ENCODE measurements at regions not wholly inside any gene's neighbourhood (a gene's known extent, or its start where the extent isn't known, plus 50 kb on each side); places are given as distances from the start of the nearest gene placed in this dataset.
"Not testable (repeated sequence)": the region's sequence is repeated elsewhere in the genome, so short reads cannot be mapped to it uniquely, and the experiment has no call there.

DNA sequence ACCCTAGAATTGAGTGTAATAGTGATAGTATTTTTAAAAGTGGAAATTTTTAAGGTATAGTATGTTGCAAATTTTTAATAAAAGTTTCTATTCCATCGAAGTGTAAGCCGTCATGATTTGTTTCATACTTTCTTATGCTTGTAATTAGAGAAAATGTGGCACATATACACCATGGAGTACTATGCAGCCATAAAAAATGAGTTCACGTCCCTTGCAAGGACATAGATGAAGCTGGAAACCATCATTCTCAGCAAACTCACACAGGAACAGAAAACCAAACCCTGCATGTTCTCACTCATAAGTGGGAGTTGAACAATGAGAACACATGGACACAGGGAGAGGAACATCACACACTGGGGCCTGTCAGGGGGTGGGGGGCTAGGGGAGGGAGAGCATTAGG is 350.9 kb downstream of the UTRN start:
- TF ChIP-seq, protein P1, sequence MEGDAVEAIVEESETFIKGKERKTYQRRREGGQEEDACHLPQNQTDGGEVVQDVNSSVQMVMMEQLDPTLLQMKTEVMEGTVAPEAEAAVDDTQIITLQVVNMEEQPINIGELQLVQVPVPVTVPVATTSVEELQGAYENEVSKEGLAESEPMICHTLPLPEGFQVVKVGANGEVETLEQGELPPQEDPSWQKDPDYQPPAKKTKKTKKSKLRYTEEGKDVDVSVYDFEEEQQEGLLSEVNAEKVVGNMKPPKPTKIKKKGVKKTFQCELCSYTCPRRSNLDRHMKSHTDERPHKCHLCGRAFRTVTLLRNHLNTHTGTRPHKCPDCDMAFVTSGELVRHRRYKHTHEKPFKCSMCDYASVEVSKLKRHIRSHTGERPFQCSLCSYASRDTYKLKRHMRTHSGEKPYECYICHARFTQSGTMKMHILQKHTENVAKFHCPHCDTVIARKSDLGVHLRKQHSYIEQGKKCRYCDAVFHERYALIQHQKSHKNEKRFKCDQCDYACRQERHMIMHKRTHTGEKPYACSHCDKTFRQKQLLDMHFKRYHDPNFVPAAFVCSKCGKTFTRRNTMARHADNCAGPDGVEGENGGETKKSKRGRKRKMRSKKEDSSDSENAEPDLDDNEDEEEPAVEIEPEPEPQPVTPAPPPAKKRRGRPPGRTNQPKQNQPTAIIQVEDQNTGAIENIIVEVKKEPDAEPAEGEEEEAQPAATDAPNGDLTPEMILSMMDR (IDR thresholded peaks at IDR 0.05; ENCODE audit: low read depth, low read length, missing input control): not testable (repeated sequence)
- TF ChIP-seq NR2F2 (IDR thresholded peaks at IDR 0.05); GABPA (IDR thresholded peaks at IDR 0.05 in 1 of 2, conservative IDR thresholded peaks at IDR 0.05 in 1 of 2); JUND (IDR thresholded peaks at IDR 0.05); RAD21 (IDR thresholded peaks at IDR 0.05); YY1 (IDR thresholded peaks at IDR 0.05); RXRA (IDR thresholded peaks at IDR 0.05); FOXA2 (IDR thresholded peaks at IDR 0.05): not testable (repeated sequence)
- TF ChIP-seq, protein P2, sequence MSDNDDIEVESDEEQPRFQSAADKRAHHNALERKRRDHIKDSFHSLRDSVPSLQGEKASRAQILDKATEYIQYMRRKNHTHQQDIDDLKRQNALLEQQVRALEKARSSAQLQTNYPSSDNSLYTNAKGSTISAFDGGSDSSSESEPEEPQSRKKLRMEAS (IDR thresholded peaks at IDR 0.05): not testable (repeated sequence)
- TF ChIP-seq, protein P3, sequence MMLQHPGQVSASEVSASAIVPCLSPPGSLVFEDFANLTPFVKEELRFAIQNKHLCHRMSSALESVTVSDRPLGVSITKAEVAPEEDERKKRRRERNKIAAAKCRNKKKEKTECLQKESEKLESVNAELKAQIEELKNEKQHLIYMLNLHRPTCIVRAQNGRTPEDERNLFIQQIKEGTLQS (IDR thresholded peaks at IDR 0.05): not testable (repeated sequence)
- TF ChIP-seq, protein P4, sequence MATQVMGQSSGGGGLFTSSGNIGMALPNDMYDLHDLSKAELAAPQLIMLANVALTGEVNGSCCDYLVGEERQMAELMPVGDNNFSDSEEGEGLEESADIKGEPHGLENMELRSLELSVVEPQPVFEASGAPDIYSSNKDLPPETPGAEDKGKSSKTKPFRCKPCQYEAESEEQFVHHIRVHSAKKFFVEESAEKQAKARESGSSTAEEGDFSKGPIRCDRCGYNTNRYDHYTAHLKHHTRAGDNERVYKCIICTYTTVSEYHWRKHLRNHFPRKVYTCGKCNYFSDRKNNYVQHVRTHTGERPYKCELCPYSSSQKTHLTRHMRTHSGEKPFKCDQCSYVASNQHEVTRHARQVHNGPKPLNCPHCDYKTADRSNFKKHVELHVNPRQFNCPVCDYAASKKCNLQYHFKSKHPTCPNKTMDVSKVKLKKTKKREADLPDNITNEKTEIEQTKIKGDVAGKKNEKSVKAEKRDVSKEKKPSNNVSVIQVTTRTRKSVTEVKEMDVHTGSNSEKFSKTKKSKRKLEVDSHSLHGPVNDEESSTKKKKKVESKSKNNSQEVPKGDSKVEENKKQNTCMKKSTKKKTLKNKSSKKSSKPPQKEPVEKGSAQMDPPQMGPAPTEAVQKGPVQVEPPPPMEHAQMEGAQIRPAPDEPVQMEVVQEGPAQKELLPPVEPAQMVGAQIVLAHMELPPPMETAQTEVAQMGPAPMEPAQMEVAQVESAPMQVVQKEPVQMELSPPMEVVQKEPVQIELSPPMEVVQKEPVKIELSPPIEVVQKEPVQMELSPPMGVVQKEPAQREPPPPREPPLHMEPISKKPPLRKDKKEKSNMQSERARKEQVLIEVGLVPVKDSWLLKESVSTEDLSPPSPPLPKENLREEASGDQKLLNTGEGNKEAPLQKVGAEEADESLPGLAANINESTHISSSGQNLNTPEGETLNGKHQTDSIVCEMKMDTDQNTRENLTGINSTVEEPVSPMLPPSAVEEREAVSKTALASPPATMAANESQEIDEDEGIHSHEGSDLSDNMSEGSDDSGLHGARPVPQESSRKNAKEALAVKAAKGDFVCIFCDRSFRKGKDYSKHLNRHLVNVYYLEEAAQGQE (IDR thresholded peaks at IDR 0.05): not testable (repeated sequence)
- TF ChIP-seq, protein P5, sequence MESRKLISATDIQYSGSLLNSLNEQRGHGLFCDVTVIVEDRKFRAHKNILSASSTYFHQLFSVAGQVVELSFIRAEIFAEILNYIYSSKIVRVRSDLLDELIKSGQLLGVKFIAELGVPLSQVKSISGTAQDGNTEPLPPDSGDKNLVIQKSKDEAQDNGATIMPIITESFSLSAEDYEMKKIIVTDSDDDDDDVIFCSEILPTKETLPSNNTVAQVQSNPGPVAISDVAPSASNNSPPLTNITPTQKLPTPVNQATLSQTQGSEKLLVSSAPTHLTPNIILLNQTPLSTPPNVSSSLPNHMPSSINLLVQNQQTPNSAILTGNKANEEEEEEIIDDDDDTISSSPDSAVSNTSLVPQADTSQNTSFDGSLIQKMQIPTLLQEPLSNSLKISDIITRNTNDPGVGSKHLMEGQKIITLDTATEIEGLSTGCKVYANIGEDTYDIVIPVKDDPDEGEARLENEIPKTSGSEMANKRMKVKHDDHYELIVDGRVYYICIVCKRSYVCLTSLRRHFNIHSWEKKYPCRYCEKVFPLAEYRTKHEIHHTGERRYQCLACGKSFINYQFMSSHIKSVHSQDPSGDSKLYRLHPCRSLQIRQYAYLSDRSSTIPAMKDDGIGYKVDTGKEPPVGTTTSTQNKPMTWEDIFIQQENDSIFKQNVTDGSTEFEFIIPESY (IDR thresholded peaks at IDR 0.05): not testable (repeated sequence)

Measured in liver (tissue), 3 donors.